ENCODE measurements at regions not wholly inside any gene's neighbourhood (a gene's known extent, or its start where the extent isn't known, plus 50 kb on each side); places are given as distances from the start of the nearest gene placed in this dataset.

DNA sequence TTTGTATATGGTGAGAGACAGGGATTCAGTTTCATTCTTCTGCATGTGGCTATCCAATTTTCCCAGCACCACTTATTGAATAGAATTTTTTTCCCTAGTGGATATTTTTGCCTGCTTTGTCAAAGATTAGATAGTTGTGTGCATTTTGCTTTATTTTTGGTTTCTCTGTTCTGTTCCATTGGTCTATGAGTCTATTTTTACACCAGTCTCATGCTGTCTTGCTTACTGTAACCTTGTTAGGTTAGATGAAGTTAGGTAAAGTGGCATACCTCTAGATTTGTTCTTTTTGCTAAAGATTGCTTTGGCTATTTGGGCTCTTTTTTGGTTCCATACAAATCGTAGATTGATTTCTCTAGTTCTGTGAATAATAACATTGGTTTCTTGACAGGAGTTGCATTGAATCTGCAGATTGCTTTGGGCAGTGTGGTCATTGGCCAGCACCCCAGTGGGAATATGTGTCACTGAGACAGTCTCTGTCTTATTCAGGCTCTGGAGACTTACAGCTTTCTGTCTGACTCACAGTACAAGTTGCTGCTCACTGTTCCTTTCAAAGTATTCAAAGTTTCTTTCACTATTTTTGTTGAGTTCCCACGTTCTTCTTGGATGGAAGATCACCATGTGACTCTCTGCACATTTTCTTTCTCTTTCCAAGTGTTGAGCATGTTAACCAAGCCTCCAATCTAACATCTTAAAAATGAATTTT, 709.1 kb downstream of the CDH11 start:
- TF ChIP-seq POLR2A (IDR thresholded peaks at IDR 0.05) (no peak), POLR2AphosphoS5 (IDR thresholded peaks at IDR 0.05) (no peak), EP300 (IDR thresholded peaks at IDR 0.05) (no peak)
- TF ChIP-seq, protein P1, sequence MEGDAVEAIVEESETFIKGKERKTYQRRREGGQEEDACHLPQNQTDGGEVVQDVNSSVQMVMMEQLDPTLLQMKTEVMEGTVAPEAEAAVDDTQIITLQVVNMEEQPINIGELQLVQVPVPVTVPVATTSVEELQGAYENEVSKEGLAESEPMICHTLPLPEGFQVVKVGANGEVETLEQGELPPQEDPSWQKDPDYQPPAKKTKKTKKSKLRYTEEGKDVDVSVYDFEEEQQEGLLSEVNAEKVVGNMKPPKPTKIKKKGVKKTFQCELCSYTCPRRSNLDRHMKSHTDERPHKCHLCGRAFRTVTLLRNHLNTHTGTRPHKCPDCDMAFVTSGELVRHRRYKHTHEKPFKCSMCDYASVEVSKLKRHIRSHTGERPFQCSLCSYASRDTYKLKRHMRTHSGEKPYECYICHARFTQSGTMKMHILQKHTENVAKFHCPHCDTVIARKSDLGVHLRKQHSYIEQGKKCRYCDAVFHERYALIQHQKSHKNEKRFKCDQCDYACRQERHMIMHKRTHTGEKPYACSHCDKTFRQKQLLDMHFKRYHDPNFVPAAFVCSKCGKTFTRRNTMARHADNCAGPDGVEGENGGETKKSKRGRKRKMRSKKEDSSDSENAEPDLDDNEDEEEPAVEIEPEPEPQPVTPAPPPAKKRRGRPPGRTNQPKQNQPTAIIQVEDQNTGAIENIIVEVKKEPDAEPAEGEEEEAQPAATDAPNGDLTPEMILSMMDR (IDR thresholded peaks at IDR 0.05): no peak

All from stomach (tissue), 4 donors.